Endothelial cell of umbilical vein (primary cell): ENCODE measurements at regions not wholly inside any gene's neighbourhood (a gene's known extent, or its start where the extent isn't known, plus 50 kb on each side); places are given as distances from the start of the nearest gene placed in this dataset.

Source experiments
- BruUV-seq: library from RNA; stranded (reverse); fragments of 400-500 nt; replicated peaks from 2 replicates; lab custom pipeline; 2021; lab: Mats Ljungman, UMichigan
- CTCF ChIA-PET: fragments of 300-600, 350-600 bp; sonication (Branson Sonifier 250); formaldehyde crosslinking; loops from one replicate; lab custom pipeline; 2021; ENCODE audit warnings: antibody characterized with exemption, inconsistent platforms; lab: Charles Lee
- POLR2A ChIA-PET: fragments of 300-600, 350-600 bp; sonication (Branson Sonifier 250); formaldehyde crosslinking; loops from one replicate; lab custom pipeline; 2021; ENCODE audit warnings: antibody characterized with exemption, inconsistent platforms; lab: Charles Lee
- DNase-seq: peaks from one replicate; pipeline ENCODE4 v3.0.0-alpha.2; 2011; ENCODE audit warnings: low read depth, low spot score
- FAIRE-seq: peaks from 2 replicates; lab custom pipeline; 2011; peaks lifted over from hg19 to GRCh38; lab: Jason Lieb, UNC
- H2AFZ ChIP-seq: 2 replicates; pipeline ENCODE4 v1.6.0; 2012; ENCODE audit warnings: low read depth, low read length, control low read depth, inconsistent platforms
- H3K27ac ChIP-seq: 2 replicates; pipeline ENCODE4 v1.5.1; 2011; ENCODE audit warnings: low read depth, mild to moderate bottlenecking, control low read depth, low read length, moderate library complexity; ENCODE audit not compliant: insufficient read depth
- H3K27me3 ChIP-seq, 2 experiments: 2 replicates each; pipeline versions ENCODE4 v1.6.0 to v1.6.1; 2011; ENCODE audit warnings: low read length in 2 of 2, mixed read lengths in 1 of 2; ENCODE audit not compliant: control insufficient read depth in 2 of 2, insufficient read depth in 2 of 2
- H3K36me3 ChIP-seq, 2 experiments: 2 replicates in 1 of 2; 3 replicates in 1 of 2; pipeline ENCODE4 v1.5.1; 2011; ENCODE audit warnings: low read length in 2 of 2, mild to moderate bottlenecking in 1 of 2, moderate library complexity in 1 of 2; ENCODE audit not compliant: control insufficient read depth in 2 of 2, insufficient read depth in 2 of 2; ENCODE audit errors: extremely low read depth in 1 of 2
- H3K4me1 ChIP-seq: 3 replicates; pipeline ENCODE4 v1.5.1; 2011; ENCODE audit warnings: mild to moderate bottlenecking, low read length; ENCODE audit not compliant: control insufficient read depth, insufficient read depth; ENCODE audit errors: extremely low read depth
- H3K4me2 ChIP-seq: 2 replicates; pipeline ENCODE4 v1.6.1; 2011; ENCODE audit warnings: low read length, control low read depth, mixed read lengths; ENCODE audit not compliant: insufficient read depth
- H3K4me3 ChIP-seq, 3 experiments: fragments of 200-600 bp in 1 of 3; sonication (generic), shearing (Covaris generic) in 1 of 3; replicated peaks in 1 of 3; 2 replicates each; pipeline ENCODE4 v1.5.1; 2011 to 2016; ENCODE audit warnings: control low read depth in 3 of 3, low read length in 3 of 3, mild to moderate bottlenecking in 2 of 3, inconsistent platforms in 1 of 3, low read depth in 1 of 3, moderate library complexity in 1 of 3; ENCODE audit not compliant: insufficient read depth in 1 of 3
- H3K79me2 ChIP-seq: 2 replicates; pipeline ENCODE4 v1.6.0; 2012; ENCODE audit warnings: low read length, inconsistent platforms; ENCODE audit not compliant: control insufficient read depth, insufficient read depth
- H3K9ac ChIP-seq: replicated peaks from 2 replicates; pipeline ENCODE3; 2011; ENCODE audit warnings: low read length, control low read depth; ENCODE audit not compliant: insufficient read depth; ENCODE audit errors: extremely low read depth
- H3K9me1 ChIP-seq: replicated peaks from 3 replicates; pipeline ENCODE4 v1.6.0; 2011; ENCODE audit warnings: mild to moderate bottlenecking, low read length; ENCODE audit not compliant: control insufficient read depth, insufficient read depth; ENCODE audit errors: extremely low read depth
- H3K9me3 ChIP-seq: replicated peaks from 2 replicates; pipeline ENCODE4 v1.5.1; 2012; ENCODE audit warnings: low read length, inconsistent platforms; ENCODE audit not compliant: control insufficient read depth, insufficient read depth
- H4K20me1 ChIP-seq: replicated peaks from 2 replicates; pipeline ENCODE3; 2011; ENCODE audit warnings: mild to moderate bottlenecking, low read length; ENCODE audit not compliant: control insufficient read depth, insufficient read depth; ENCODE audit errors: extremely low read depth
- CTCF ChIP-seq, 2 donors: IDR thresholded peaks; 1 replicate in 1 of 2; 2 replicates in 1 of 2; pipeline ENCODE4 v1.5.1; 2011; ENCODE audit warnings: low read length in 2 of 2, mild to moderate bottlenecking in 2 of 2, moderate library complexity in 2 of 2, control low read depth in 1 of 2, inconsistent platforms in 1 of 2, low read depth in 1 of 2; ENCODE audit not compliant: insufficient read depth in 1 of 2; ENCODE audit errors: extremely low read depth in 1 of 2
- EZH2 ChIP-seq: IDR thresholded peaks from 2 replicates; pipeline ENCODE4 v1.6.1; 2012; ENCODE audit warnings: borderline replicate concordance, low read depth, mild to moderate bottlenecking, moderate library complexity, low read length, inconsistent platforms; ENCODE audit not compliant: severe bottlenecking
- JUN ChIP-seq: IDR thresholded peaks from 2 replicates; pipeline ENCODE4 v1.6.1; 2011; ENCODE audit warnings: borderline replicate concordance, low read depth; ENCODE audit not compliant: insufficient read length, insufficient read depth
- POLR2AphosphoS5 ChIP-seq: IDR thresholded peaks from 2 replicates; pipeline ENCODE4 v1.6.1; 2012; ENCODE audit warnings: low read depth, mild to moderate bottlenecking, control low read depth, low read length, moderate library complexity; ENCODE audit not compliant: insufficient read depth
- dilution Hi-C: fragments of 300-500 bp; cut with MboI; formaldehyde crosslinking; loops from one replicate; pipeline ENCODE4 v1.15.0; 2019; ENCODE audit warnings: low sequenced_read_pairs; ENCODE audit not compliant: extremely low pct_ligation_motif_present
- intact Hi-C: fragments of 100-400 bp; cut with micrococcal nuclease; formaldehyde crosslinking; loops from one replicate; pipeline ENCODE4 v1.10.0; 2022
- TF ChIP-seq, protein P1 (sequence below): IDR thresholded peaks from 2 replicates; pipeline ENCODE4 v1.6.1; 2011; ENCODE audit not compliant: insufficient read depth, insufficient read length

GRCh38 chr4:54945838-54946237 is 179.6 kb downstream of the KDR start:
- peak overlapping the region; percentile 34 for H2AFZ ChIP-seq
- ChIA-PET POLR2A (no interaction called here), CTCF (interaction anchor here (0.6 to 1.5 kb wide), 3 partner anchors 9 to 262 kb away, joined by 3 read pairs; no protein-coding TSS in a partner anchor)
- no peaks in the 10 kb centered on the region for H3K9me3 ChIP-seq
- intact Hi-C loops (loop anchor here (5.0 to 10.0 kb wide), 2 partner anchors 201 to 514 kb away; no protein-coding TSS in a partner anchor), dilution Hi-C loops (no loop called here)
- peak overlapping the region; percentile 6 for H3K27ac ChIP-seq
- no peaks in the 10 kb centered on the region for H4K20me1 ChIP-seq
- DNase-seq, result peak; percentile 78
- H3K79me2 ChIP-seq, result no peaks in the 10 kb centered on the region
- no TSS peak for BruUV-seq
- no peak for FAIRE-seq
- H3K4me3 ChIP-seq, result no peak overlapping the region
- H3K4me1 ChIP-seq, result peaks cover 43% of the 10 kb centered on the region
- no peak overlapping the region for H3K4me2 ChIP-seq
- H3K9ac ChIP-seq, result no peak overlapping the region
- H3K36me3 ChIP-seq, result no peaks in the 10 kb centered on the region
- no peaks in the 10 kb centered on the region for H3K27me3 ChIP-seq
- TF ChIP-seq POLR2AphosphoS5, result no peak
- TF ChIP-seq, protein P1, sequence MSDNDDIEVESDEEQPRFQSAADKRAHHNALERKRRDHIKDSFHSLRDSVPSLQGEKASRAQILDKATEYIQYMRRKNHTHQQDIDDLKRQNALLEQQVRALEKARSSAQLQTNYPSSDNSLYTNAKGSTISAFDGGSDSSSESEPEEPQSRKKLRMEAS, result no peak
- TF ChIP-seq JUN, result no peak
- peak in 1 of 2 donors; percentile 12 for TF ChIP-seq CTCF (IDR thresholded peaks at IDR 0.05; ENCODE audit: extremely low read depth in 1 of 2, insufficient read depth in 1 of 2, low read depth in 1 of 2, low read length in 2 of 2)
- no peak for TF ChIP-seq EZH2
- no peaks in the 10 kb centered on the region for H3K9me1 ChIP-seq
